ENCODE measurements at regions not wholly inside any gene's neighbourhood (a gene's known extent, or its start where the extent isn't known, plus 50 kb on each side); places are given as distances from the start of the nearest gene placed in this dataset.

DNA sequence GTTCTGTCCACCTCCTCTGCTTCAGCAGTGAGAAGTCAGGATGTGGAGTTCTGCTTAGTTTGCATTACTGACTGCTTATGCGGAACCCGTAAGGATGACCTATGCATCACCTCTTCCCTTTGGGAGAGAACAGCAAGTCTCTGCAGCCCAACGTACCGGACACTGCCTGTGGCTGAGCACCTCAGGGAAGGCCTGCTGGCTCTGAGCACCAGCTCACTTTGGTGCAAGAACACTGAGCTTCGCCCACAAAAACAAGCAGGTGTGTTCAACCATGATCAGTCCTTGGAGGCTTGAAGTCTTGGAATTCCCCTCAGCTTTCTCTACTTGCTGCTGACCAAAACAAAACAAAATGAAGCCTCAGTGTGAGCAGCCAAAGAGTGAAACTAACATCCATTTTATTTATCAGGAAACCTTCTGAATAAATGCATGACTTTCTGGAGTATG lies 52.7 kb upstream of the NCK2 start:
- DNase-seq (ENCODE audit: low read depth in 4 of 6, low spot score in 6 of 6): no peak
- Histone ChIP-seq H3K27me3 (ENCODE audit: control insufficient read depth, insufficient read depth, low read length) (no peaks in the 10 kb centered on the region), H3K9me3 (ENCODE audit: control insufficient read depth, insufficient read depth, low read length) (no peaks in the 10 kb centered on the region), H3K4me3 (ENCODE audit: low read depth, low read length) (no peak overlapping the region), H3K36me3 (ENCODE audit: control insufficient read depth, insufficient read depth, low read length) (no peaks in the 10 kb centered on the region), H3K27ac (ENCODE audit: low read depth, low read length) (no peak overlapping the region), H3K4me1 (ENCODE audit: control insufficient read depth, insufficient read depth, low read length) (no peaks in the 10 kb centered on the region)
- 63% methylated on average over 5 of the region's 5 CpGs for WGBS (ENCODE audit: insufficient coverage)

DNA sequence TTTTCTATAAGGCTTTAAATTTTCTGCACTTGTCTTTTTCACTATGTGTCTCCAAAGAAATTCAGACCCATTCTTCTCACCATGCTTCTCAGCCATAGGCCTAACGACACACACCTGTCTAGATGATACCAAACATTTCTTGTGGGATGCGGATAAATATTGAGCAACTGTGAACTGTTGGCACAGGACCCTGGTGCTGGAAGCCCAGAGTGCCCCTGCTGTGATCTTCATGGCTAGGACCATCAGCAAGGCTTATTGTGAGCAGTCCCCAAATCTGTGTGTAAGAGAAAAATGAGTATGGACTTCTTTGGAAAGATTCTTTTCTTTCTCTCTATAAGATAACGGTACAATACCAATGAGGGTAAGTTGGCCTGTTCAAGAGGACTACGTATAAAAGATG lies 54.1 kb upstream of the NCK2 start:
- Histone ChIP-seq H3K9me3 (ENCODE audit: control insufficient read depth, insufficient read depth, low read length) (no peaks in the 10 kb centered on the region), H3K4me1 (ENCODE audit: control insufficient read depth, insufficient read depth, low read length) (no peaks in the 10 kb centered on the region), H3K27me3 (ENCODE audit: control insufficient read depth, insufficient read depth, low read length) (no peaks in the 10 kb centered on the region), H3K36me3 (ENCODE audit: control insufficient read depth, insufficient read depth, low read length) (no peaks in the 10 kb centered on the region), H3K4me3 (ENCODE audit: low read depth, low read length) (no peak overlapping the region), H3K27ac (ENCODE audit: low read depth, low read length) (no peak overlapping the region)
- 100% methylated on average over 1 of the region's 4 CpGs for WGBS (ENCODE audit: insufficient coverage)
- DNase-seq (ENCODE audit: low read depth in 4 of 6, low spot score in 6 of 6): peak in 1 of 6 donors; percentile 36

DNA sequence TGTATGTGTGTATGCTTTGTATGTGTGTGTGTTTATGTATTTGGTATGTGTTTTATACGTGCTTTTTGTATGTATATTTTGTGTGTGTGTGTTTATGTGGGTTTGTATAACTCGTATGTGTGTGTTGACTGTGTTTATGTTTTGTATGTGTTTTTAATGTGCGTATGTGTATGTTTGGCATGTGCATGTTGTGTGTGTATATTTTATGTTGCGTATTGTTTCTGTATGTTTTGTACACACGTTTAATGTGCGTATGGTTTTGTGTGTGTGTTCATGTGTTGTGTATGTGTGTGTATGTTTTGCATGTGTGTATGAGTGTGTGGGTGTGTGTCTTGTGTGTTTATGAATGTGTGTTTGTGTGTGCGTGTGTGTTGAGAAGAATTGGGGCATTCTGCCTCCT lies 55.2 kb upstream of the NCK2 start:
- WGBS (ENCODE audit: insufficient coverage): 83% methylated on average over 6 of the region's 7 CpGs
- no peak overlapping the region for H3K4me3 ChIP-seq (ENCODE audit: low read depth, low read length)
- H3K27me3 ChIP-seq (ENCODE audit: control insufficient read depth, insufficient read depth, low read length): no peaks in the 10 kb centered on the region
- no peak for DNase-seq (ENCODE audit: low read depth in 4 of 6, low spot score in 6 of 6)
- no peak overlapping the region for H3K27ac ChIP-seq (ENCODE audit: low read depth, low read length)
- H3K4me1 ChIP-seq (ENCODE audit: control insufficient read depth, insufficient read depth, low read length): no peaks in the 10 kb centered on the region
- H3K36me3 ChIP-seq (ENCODE audit: control insufficient read depth, insufficient read depth, low read length): no peaks in the 10 kb centered on the region
- H3K9me3 ChIP-seq (ENCODE audit: control insufficient read depth, insufficient read depth, low read length): no peaks in the 10 kb centered on the region

DNA sequence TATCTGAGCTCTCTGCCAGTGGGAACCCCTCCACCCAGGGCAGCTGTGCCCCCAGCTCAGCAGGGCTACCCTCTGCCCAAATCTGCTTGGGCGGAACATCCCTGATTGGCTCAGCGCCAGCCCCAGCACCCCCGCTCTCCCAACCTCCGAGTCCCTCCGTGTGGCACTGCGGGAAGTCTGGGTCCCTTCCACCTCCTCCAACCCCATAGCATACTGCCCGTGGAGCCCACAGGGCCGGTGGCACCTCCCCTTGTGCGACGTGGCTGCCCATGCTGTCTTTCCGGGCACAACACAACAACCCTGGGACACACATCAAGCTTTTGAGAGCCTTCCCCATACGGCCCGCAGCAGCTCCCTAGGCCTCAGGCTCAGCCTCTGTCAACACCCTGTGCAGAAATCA lies 55.8 kb upstream of the NCK2 start:
- no peak for DNase-seq (ENCODE audit: low read depth in 4 of 6, low spot score in 6 of 6)
- Histone ChIP-seq H3K36me3 (ENCODE audit: control insufficient read depth, insufficient read depth, low read length) (no peaks in the 10 kb centered on the region), H3K4me1 (ENCODE audit: control insufficient read depth, insufficient read depth, low read length) (no peaks in the 10 kb centered on the region), H3K4me3 (ENCODE audit: low read depth, low read length) (no peak overlapping the region), H3K27me3 (ENCODE audit: control insufficient read depth, insufficient read depth, low read length) (no peaks in the 10 kb centered on the region), H3K9me3 (ENCODE audit: control insufficient read depth, insufficient read depth, low read length) (no peaks in the 10 kb centered on the region), H3K27ac (ENCODE audit: low read depth, low read length) (no peak overlapping the region)
- 92% methylated on average over 11 of the region's 13 CpGs for WGBS (ENCODE audit: insufficient coverage)

DNA sequence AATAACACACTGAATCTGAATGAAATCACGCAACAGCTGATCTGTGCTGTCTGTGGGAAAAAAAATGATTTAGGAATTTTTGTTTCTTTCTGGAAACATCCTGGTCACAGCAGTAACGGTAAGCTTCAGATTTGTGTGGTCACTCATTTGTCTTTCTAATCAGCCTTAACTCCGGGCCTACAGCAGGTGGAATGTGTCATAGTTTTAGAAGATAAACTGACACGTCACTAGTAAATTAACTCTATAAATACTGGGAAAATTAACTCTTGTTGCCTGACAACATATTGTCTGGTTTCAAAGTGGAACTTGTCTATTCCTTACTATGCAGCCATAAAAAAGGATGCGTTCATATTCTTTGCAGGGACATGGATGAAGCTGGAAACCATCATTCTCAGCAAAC lies 58.1 kb upstream of the NCK2 start:
- H3K36me3 ChIP-seq (ENCODE audit: control insufficient read depth, insufficient read depth, low read length): no peaks in the 10 kb centered on the region
- no CpG with 5 or more reads among the region's 5 CpGs for WGBS (ENCODE audit: insufficient coverage)
- no peaks in the 10 kb centered on the region for H3K27me3 ChIP-seq (ENCODE audit: control insufficient read depth, insufficient read depth, low read length)
- H3K27ac ChIP-seq (ENCODE audit: low read depth, low read length): no peak overlapping the region
- no peaks in the 10 kb centered on the region for H3K9me3 ChIP-seq (ENCODE audit: control insufficient read depth, insufficient read depth, low read length)
- no peak for DNase-seq (ENCODE audit: low read depth in 4 of 6, low spot score in 6 of 6)
- H3K4me3 ChIP-seq (ENCODE audit: low read depth, low read length): no peak overlapping the region
- no peaks in the 10 kb centered on the region for H3K4me1 ChIP-seq (ENCODE audit: control insufficient read depth, insufficient read depth, low read length)

DNA sequence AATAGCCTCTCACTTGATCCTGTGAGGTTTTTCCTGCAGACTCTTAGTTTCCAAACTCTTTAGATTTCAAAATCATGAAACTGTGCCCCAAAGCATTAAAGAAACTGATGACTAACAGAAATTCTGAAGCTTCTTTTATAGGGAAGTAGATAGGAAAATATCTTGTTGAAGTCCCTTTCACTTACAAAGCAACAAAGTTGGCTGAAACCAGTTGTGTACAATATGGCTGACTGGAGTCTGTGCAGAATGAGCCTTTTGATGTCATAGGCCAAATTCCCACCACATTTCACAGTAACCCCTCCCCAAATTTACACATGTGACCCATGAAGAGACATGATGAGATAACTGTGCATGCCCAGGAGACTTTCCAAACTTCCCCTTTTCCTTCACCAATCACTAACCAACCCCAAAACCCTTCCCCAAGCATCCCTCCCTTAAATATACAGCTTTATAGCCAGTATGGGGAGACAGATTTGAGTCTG lies 61.7 kb upstream of the NCK2 start:
- H3K36me3 ChIP-seq (ENCODE audit: control insufficient read depth, insufficient read depth, low read length): no peaks in the 10 kb centered on the region
- no peak for DNase-seq (ENCODE audit: low read depth in 4 of 6, low spot score in 6 of 6)

DNA sequence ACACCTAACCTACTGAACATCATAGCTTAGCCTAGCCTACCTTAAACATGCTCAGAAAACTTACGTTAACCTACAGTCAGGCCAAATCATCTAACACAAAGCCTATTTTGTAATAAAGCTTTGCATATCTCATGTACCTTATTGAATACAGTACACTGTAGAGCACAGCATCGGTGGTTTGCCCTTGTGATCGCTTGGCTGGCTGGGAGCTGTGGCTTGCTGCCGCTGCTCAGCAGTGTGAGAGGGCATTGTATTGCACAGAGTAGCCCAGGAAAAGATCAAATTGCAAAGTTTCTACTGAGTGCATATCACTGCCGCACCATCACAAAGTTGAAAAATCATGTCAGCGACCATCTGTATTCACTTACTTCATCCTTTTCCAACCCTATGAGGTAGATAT lies 62.3 kb upstream of the NCK2 start:
- H3K36me3 ChIP-seq (ENCODE audit: control insufficient read depth, insufficient read depth, low read length): no peaks in the 10 kb centered on the region

More for the DNA sequence above, 61.7 kb upstream of the NCK2 start:
- no peaks in the 10 kb centered on the region for H3K4me1 ChIP-seq (ENCODE audit: control insufficient read depth, insufficient read depth, low read length)
- H3K27me3 ChIP-seq (ENCODE audit: control insufficient read depth, insufficient read depth, low read length): no peaks in the 10 kb centered on the region
- H3K9me3 ChIP-seq (ENCODE audit: control insufficient read depth, insufficient read depth, low read length): no peaks in the 10 kb centered on the region
- no peak overlapping the region for H3K27ac ChIP-seq (ENCODE audit: low read depth, low read length)
- no peak overlapping the region for H3K4me3 ChIP-seq (ENCODE audit: low read depth, low read length)

DNA sequence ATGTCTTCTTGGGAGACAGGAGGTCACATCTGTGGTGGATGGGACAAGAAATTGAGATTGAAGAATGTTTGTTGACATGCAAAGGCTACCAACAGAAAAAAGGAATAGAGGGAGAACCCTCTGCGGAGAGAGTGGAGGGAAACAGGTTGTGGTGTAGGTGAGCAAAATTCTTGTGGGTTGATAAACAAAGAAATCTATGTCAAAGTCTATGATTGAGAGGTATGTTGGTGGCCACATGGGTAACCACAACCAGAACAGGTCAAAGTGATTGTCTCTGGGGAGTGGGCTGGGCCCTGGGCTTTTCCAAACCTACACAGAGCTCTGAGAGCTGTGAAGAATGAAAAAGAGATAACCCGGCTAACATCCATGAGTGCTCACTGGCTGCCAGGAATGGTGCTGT lies 62.8 kb upstream of the NCK2 start:
- H3K4me1 ChIP-seq (ENCODE audit: control insufficient read depth, insufficient read depth, low read length): no peaks in the 10 kb centered on the region
- 100% methylated on average over 1 of the region's 2 CpGs for WGBS (ENCODE audit: insufficient coverage)
- no peak overlapping the region for H3K27ac ChIP-seq (ENCODE audit: low read depth, low read length)
- H3K4me3 ChIP-seq (ENCODE audit: low read depth, low read length): no peak overlapping the region
- no peak for DNase-seq (ENCODE audit: low read depth in 4 of 6, low spot score in 6 of 6)
- no peaks in the 10 kb centered on the region for H3K9me3 ChIP-seq (ENCODE audit: control insufficient read depth, insufficient read depth, low read length)
- H3K36me3 ChIP-seq (ENCODE audit: control insufficient read depth, insufficient read depth, low read length): no peaks in the 10 kb centered on the region
- no peaks in the 10 kb centered on the region for H3K27me3 ChIP-seq (ENCODE audit: control insufficient read depth, insufficient read depth, low read length)

More for the DNA sequence above, 62.3 kb upstream of the NCK2 start:
- H3K27ac ChIP-seq (ENCODE audit: low read depth, low read length): no peak overlapping the region
- no peak overlapping the region for H3K4me3 ChIP-seq (ENCODE audit: low read depth, low read length)
- 88% methylated on average over 3 of the region's 6 CpGs for WGBS (ENCODE audit: insufficient coverage)
- no peaks in the 10 kb centered on the region for H3K27me3 ChIP-seq (ENCODE audit: control insufficient read depth, insufficient read depth, low read length)
- no peak for DNase-seq (ENCODE audit: low read depth in 4 of 6, low spot score in 6 of 6)
- H3K9me3 ChIP-seq (ENCODE audit: control insufficient read depth, insufficient read depth, low read length): no peaks in the 10 kb centered on the region
- no peaks in the 10 kb centered on the region for H3K4me1 ChIP-seq (ENCODE audit: control insufficient read depth, insufficient read depth, low read length)

DNA sequence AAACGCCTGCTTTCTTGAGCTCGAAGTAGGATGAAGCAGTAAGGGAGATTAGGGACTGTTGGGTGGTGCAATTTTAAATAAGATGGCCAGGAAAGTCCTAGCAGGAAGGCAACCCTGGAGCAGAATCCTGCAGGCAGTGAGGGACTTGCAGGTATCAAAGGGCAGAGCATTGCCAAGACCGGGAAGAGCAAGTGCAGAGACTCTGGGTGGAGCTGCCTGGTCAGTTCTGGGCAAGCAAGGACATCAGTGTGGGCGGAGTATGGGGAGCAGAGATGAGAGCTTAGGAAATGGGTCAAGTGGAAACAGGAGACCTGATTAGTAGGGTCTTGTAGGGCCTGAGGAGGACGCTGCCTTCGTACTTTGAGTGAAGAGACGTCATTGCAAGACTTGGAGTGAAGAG lies 64.4 kb upstream of the NCK2 start:
- no peak overlapping the region for H3K4me3 ChIP-seq (ENCODE audit: low read depth, low read length)
- no peaks in the 10 kb centered on the region for H3K27me3 ChIP-seq (ENCODE audit: control insufficient read depth, insufficient read depth, low read length)
- no peaks in the 10 kb centered on the region for H3K36me3 ChIP-seq (ENCODE audit: control insufficient read depth, insufficient read depth, low read length)
- no peaks in the 10 kb centered on the region for H3K9me3 ChIP-seq (ENCODE audit: control insufficient read depth, insufficient read depth, low read length)
- 78% methylated on average over 7 of the region's 7 CpGs for WGBS (ENCODE audit: insufficient coverage)
- no peak overlapping the region for H3K27ac ChIP-seq (ENCODE audit: low read depth, low read length)
- no peak for DNase-seq (ENCODE audit: low read depth in 4 of 6, low spot score in 6 of 6)
- peaks cover 3% of the 10 kb centered on the region for H3K4me1 ChIP-seq (ENCODE audit: control insufficient read depth, insufficient read depth, low read length)

DNA sequence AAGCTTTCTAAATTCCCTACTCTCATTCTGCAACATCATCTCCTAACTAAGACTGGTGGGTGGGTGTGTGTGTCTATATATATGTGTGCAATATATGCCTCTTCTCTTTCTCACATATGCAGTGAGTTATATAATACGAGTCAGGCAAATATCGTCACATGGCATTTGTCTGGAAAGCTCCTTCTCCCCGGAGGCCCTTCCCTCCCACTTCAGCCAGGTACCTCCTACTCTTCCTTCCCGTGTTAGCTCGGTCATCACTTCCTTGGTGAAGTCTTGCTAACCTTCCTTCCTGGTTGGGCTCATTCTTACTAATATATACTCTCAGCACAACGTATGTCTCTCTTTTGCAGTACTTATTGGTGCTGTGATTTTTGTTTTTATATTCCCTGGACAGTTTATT lies 66.4 kb upstream of the NCK2 start:
- Histone ChIP-seq H3K9me3 (ENCODE audit: control insufficient read depth, insufficient read depth, low read length) (no peaks in the 10 kb centered on the region), H3K4me3 (ENCODE audit: low read depth, low read length) (no peak overlapping the region), H3K27ac (ENCODE audit: low read depth, low read length) (no peak overlapping the region), H3K36me3 (ENCODE audit: control insufficient read depth, insufficient read depth, low read length) (no peaks in the 10 kb centered on the region), H3K4me1 (ENCODE audit: control insufficient read depth, insufficient read depth, low read length) (peaks cover 13% of the 10 kb centered on the region), H3K27me3 (ENCODE audit: control insufficient read depth, insufficient read depth, low read length) (no peaks in the 10 kb centered on the region)
- 86% methylated on average over 3 of the region's 6 CpGs for WGBS (ENCODE audit: insufficient coverage)
- DNase-seq (ENCODE audit: low read depth in 4 of 6, low spot score in 6 of 6): no peak

Data from spinal cord (tissue), 9 donors.